ACC112 (cell line): ENCODE measurements at regions not wholly inside any gene's neighbourhood (a gene's known extent, or its start where the extent isn't known, plus 50 kb on each side); places are given as distances from the start of the nearest gene placed in this dataset.
"Not testable (repeated sequence)": the region's sequence is repeated elsewhere in the genome, so short reads cannot be mapped to it uniquely, and the experiment has no call there.

Source experiments
- H2AFZ ChIP-seq: fragments of 200-600 bp; sonication (generic); one replicate; pipeline ENCODE4 v1.6.0; 2017; ENCODE audit warnings: antibody characterized with exemption, low read length; ENCODE audit not compliant: unreplicated experiment
- H3K27ac ChIP-seq: fragments of 200-600 bp; sonication (generic); 2 replicates; pipeline ENCODE4 v1.5.1; 2014; ENCODE audit warnings: low read depth, mild to moderate bottlenecking, antibody characterized with exemption, low read length, moderate library complexity
- H3K27me3 ChIP-seq: fragments of 200-600 bp; sonication (generic); 2 replicates; pipeline ENCODE4 v1.6.1; 2014; ENCODE audit warnings: mild to moderate bottlenecking, antibody characterized with exemption, low read length, moderate library complexity, mixed read lengths; ENCODE audit not compliant: insufficient read depth
- H3K36me3 ChIP-seq: fragments of 200-600 bp; sonication (generic); 2 replicates; pipeline ENCODE4 v1.6.1; 2016; ENCODE audit warnings: mild to moderate bottlenecking, antibody characterized with exemption, low read length, moderate library complexity, mixed read lengths; ENCODE audit not compliant: insufficient read depth
- H3K4me1 ChIP-seq: fragments of 200-600 bp; sonication (generic); one replicate; pipeline ENCODE4 v1.6.1; 2016; ENCODE audit warnings: low read length, mixed read lengths; ENCODE audit not compliant: insufficient read depth, unreplicated experiment, control insufficient read depth
- H3K4me3 ChIP-seq: fragments of 200-600 bp; sonication (generic); 2 replicates; pipeline ENCODE4 v1.5.1; 2014; ENCODE audit warnings: mild to moderate bottlenecking, low read depth, low read length
- H3K79me2 ChIP-seq: fragments of 200-600 bp; sonication (generic); one replicate; pipeline ENCODE4 v1.6.0; 2016; ENCODE audit warnings: low read length; ENCODE audit not compliant: control insufficient read depth, unreplicated experiment, insufficient read depth

GRCh38 chr2:167353605-167354280 lies 465.5 kb downstream of the XIRP2 start:
- no peak overlapping the region for H3K4me3 ChIP-seq
- H3K4me1 ChIP-seq = no peaks in the 10 kb centered on the region
- no peaks in the 10 kb centered on the region for H3K36me3 ChIP-seq
- H3K79me2 ChIP-seq = no peaks in the 10 kb centered on the region
- no peak overlapping the region for H2AFZ ChIP-seq
- H3K27me3 ChIP-seq = peaks cover 3% of the 10 kb centered on the region; the same call in 1 of the 2 replicates
- H3K27ac ChIP-seq = no peak overlapping the region

GRCh38 chr2:167345559-167345958 lies 457.3 kb downstream of the XIRP2 start:
- H3K4me3 ChIP-seq = no peak overlapping the region
- no peaks in the 10 kb centered on the region for H3K79me2 ChIP-seq
- no peaks in the 10 kb centered on the region for H3K4me1 ChIP-seq
- no peak overlapping the region for H3K27ac ChIP-seq
- H3K36me3 ChIP-seq = no peaks in the 10 kb centered on the region
- H3K27me3 ChIP-seq = peaks cover 3% of the 10 kb centered on the region; the same call in 1 of the 2 replicates
- no peak overlapping the region for H2AFZ ChIP-seq

- no peaks in the 10 kb centered on the region for H3K36me3 ChIP-seq
- H3K27ac ChIP-seq = no peak overlapping the region
- no peak overlapping the region for H3K4me3 ChIP-seq
- no peaks in the 10 kb centered on the region for H3K27me3 ChIP-seq
- H3K79me2 ChIP-seq = no peaks in the 10 kb centered on the region
- no peak overlapping the region for H2AFZ ChIP-seq
- no peaks in the 10 kb centered on the region for H3K4me1 ChIP-seq
Observed at GRCh38 chr2:167342769-167343168, 454.5 kb downstream of the XIRP2 start.

GRCh38 chr2:167340322-167340721 lies 452.0 kb downstream of the XIRP2 start:
- Histone ChIP-seq H2AFZ (no peak overlapping the region), H3K79me2 (no peaks in the 10 kb centered on the region), H3K27me3 (no peaks in the 10 kb centered on the region), H3K27ac (no peak overlapping the region), H3K4me3 (no peak overlapping the region), H3K4me1 (no peaks in the 10 kb centered on the region), H3K36me3 (no peaks in the 10 kb centered on the region)

GRCh38 chr2:167336213-167336612 lies 447.9 kb downstream of the XIRP2 start:
- Histone ChIP-seq H2AFZ (no peak overlapping the region), H3K79me2 (no peaks in the 10 kb centered on the region), H3K4me3 (no peak overlapping the region), H3K4me1 (no peaks in the 10 kb centered on the region), H3K27me3 (no peaks in the 10 kb centered on the region), H3K27ac (no peak overlapping the region), H3K36me3 (no peaks in the 10 kb centered on the region)

GRCh38 chr2:167335541-167335992 lies 447.3 kb downstream of the XIRP2 start:
- Histone ChIP-seq H3K79me2 (no peaks in the 10 kb centered on the region), H3K36me3 (no peaks in the 10 kb centered on the region), H3K27ac (no peak overlapping the region), H3K27me3 (no peaks in the 10 kb centered on the region), H3K4me1 (no peaks in the 10 kb centered on the region), H2AFZ (no peak overlapping the region), H3K4me3 (no peak overlapping the region)

GRCh38 chr2:167334146-167334742 lies 446.0 kb downstream of the XIRP2 start:
- no peak overlapping the region for H2AFZ ChIP-seq
- no peak overlapping the region for H3K4me3 ChIP-seq
- H3K4me1 ChIP-seq = no peaks in the 10 kb centered on the region
- no peaks in the 10 kb centered on the region for H3K36me3 ChIP-seq
- H3K27me3 ChIP-seq = no peaks in the 10 kb centered on the region
- no peaks in the 10 kb centered on the region for H3K79me2 ChIP-seq
- H3K27ac ChIP-seq = no peak overlapping the region

GRCh38 chr2:167333245-167333644 lies 445.0 kb downstream of the XIRP2 start:
- H3K4me1 ChIP-seq = no peaks in the 10 kb centered on the region
- H3K4me3 ChIP-seq = no peak overlapping the region
- H2AFZ ChIP-seq = no peak overlapping the region
- no peak overlapping the region for H3K27ac ChIP-seq
- H3K27me3 ChIP-seq = no peaks in the 10 kb centered on the region
- H3K36me3 ChIP-seq = no peaks in the 10 kb centered on the region
- H3K79me2 ChIP-seq = no peaks in the 10 kb centered on the region

- H3K4me3 ChIP-seq = no peak overlapping the region
Observed at GRCh38 chr2:167332358-167332757, 444.1 kb downstream of the XIRP2 start.

GRCh38 chr2:167331636-167332232 lies 443.5 kb downstream of the XIRP2 start:
- Histone ChIP-seq H3K27me3 (no peaks in the 10 kb centered on the region), H3K36me3 (no peaks in the 10 kb centered on the region), H3K4me1 (no peaks in the 10 kb centered on the region), H3K79me2 (no peaks in the 10 kb centered on the region), H3K4me3 (no peak overlapping the region), H3K27ac (no peak overlapping the region), H2AFZ (no peak overlapping the region)

More at GRCh38 chr2:167332358-167332757, 444.1 kb downstream of the XIRP2 start:
- Histone ChIP-seq H3K27me3 (no peaks in the 10 kb centered on the region), H3K36me3 (no peaks in the 10 kb centered on the region), H2AFZ (no peak overlapping the region), H3K79me2 (no peaks in the 10 kb centered on the region), H3K4me1 (no peaks in the 10 kb centered on the region), H3K27ac (no peak overlapping the region)

- H3K4me3 ChIP-seq, H2AFZ ChIP-seq, H3K4me1 ChIP-seq, H3K27me3 ChIP-seq, H3K27ac ChIP-seq, H3K36me3 ChIP-seq, H3K79me2 ChIP-seq: not testable (repeated sequence)
Observed at GRCh38 chr2:167328808-167329207, 440.5 kb downstream of the XIRP2 start.
